ENCODE measurements at regions not wholly inside any gene's neighbourhood (a gene's known extent, or its start where the extent isn't known, plus 50 kb on each side); places are given as distances from the start of the nearest gene placed in this dataset.

DNA sequence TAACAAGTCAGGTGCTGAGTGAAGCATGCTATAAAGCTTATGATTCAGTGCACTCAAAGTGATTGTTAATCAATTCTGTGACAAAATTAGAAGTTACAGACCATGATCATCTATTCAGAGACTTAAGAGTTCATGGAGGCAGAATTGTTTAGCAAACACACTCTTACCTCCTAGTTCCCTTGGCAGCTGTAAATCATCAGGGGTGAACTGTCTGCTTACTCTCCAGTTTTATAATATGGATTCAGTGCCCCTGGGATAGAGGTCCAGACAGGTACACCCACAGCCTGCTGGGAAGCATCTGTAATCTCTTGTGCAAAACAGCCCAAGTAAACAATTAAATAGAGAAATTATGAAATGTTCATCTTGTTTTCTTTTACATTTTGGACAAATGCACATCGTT, 835.0 kb upstream of the COBL start:
- H3K4me2 ChIP-seq (ENCODE audit: low read length) = no peak overlapping the region

DNA sequence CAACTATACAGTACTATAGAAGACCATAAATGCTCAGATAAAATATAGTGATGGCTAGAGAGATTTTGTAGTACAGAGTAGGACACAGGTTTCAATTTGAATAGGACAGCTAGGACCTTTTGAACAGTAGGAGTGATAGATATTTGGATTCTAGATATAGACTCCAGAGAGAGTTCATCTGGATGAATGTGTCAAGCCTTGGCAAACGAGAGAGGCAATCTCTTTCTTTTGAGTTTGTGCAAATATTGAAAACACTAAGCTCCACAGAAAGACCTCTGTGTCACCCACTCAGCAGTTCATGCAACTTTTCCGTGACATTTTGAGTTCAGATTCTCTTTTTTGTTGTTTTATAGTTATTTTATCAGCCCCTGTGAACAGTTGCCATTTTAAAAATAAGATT, 834.3 kb upstream of the COBL start:
- H3K4me3 ChIP-seq (ENCODE audit: low read depth, low read length, poor library complexity, severe bottlenecking) = no peak overlapping the region
- 0 out of 2 replicates have a peak overlapping the region, but pooled peaks have one; percentile 6 for H2AFZ ChIP-seq (ENCODE audit: low read length)
- H3K9me2 ChIP-seq (ENCODE audit: low read depth, low read length) = no peaks in the 10 kb centered on the region
- no peaks in the 10 kb centered on the region for H3F3A ChIP-seq (ENCODE audit: insufficient read depth, low read length)
- no peak overlapping the region for H3K27ac ChIP-seq (ENCODE audit: low read depth, low read length, poor library complexity, severe bottlenecking)
- no peaks in the 10 kb centered on the region for H3K27me3 ChIP-seq (ENCODE audit: insufficient read depth, low read length)
- H3K4me2 ChIP-seq (ENCODE audit: low read length) = no peak overlapping the region
- H4K20me1 ChIP-seq (ENCODE audit: insufficient read depth, low read length) = no peaks in the 10 kb centered on the region
- TF ChIP-seq, protein P1, sequence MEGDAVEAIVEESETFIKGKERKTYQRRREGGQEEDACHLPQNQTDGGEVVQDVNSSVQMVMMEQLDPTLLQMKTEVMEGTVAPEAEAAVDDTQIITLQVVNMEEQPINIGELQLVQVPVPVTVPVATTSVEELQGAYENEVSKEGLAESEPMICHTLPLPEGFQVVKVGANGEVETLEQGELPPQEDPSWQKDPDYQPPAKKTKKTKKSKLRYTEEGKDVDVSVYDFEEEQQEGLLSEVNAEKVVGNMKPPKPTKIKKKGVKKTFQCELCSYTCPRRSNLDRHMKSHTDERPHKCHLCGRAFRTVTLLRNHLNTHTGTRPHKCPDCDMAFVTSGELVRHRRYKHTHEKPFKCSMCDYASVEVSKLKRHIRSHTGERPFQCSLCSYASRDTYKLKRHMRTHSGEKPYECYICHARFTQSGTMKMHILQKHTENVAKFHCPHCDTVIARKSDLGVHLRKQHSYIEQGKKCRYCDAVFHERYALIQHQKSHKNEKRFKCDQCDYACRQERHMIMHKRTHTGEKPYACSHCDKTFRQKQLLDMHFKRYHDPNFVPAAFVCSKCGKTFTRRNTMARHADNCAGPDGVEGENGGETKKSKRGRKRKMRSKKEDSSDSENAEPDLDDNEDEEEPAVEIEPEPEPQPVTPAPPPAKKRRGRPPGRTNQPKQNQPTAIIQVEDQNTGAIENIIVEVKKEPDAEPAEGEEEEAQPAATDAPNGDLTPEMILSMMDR (IDR thresholded peaks at IDR 0.05; ENCODE audit: low read length) = no peak
- no peak for TF ChIP-seq EZH2 (IDR thresholded peaks at IDR 0.05; ENCODE audit: borderline replicate concordance, low read length)
- H3K79me2 ChIP-seq (ENCODE audit: insufficient read depth, low read length) = no peaks in the 10 kb centered on the region
- H3K9me3 ChIP-seq (ENCODE audit: low read length) = no peaks in the 10 kb centered on the region
- H3K9ac ChIP-seq (ENCODE audit: low read length) = no peak overlapping the region
- H3K36me3 ChIP-seq (ENCODE audit: insufficient read depth, low read length) = no peaks in the 10 kb centered on the region
- H3K4me1 ChIP-seq (ENCODE audit: insufficient read depth, low read length, severe bottlenecking) = no peaks in the 10 kb centered on the region

More for the DNA sequence above, 835.0 kb upstream of the COBL start:
- no peaks in the 10 kb centered on the region for H3K4me1 ChIP-seq (ENCODE audit: insufficient read depth, low read length, severe bottlenecking)
- no peaks in the 10 kb centered on the region for H3F3A ChIP-seq (ENCODE audit: insufficient read depth, low read length)
- no peaks in the 10 kb centered on the region for H3K9me2 ChIP-seq (ENCODE audit: low read depth, low read length)
- H3K27ac ChIP-seq (ENCODE audit: low read depth, low read length, poor library complexity, severe bottlenecking) = no peak overlapping the region
- no peak overlapping the region for H2AFZ ChIP-seq (ENCODE audit: low read length)
- H3K9me3 ChIP-seq (ENCODE audit: low read length) = no peaks in the 10 kb centered on the region
- no peaks in the 10 kb centered on the region for H3K36me3 ChIP-seq (ENCODE audit: insufficient read depth, low read length)
- no peak overlapping the region for H3K4me3 ChIP-seq (ENCODE audit: low read depth, low read length, poor library complexity, severe bottlenecking)
- H3K9ac ChIP-seq (ENCODE audit: low read length) = no peak overlapping the region
- H3K27me3 ChIP-seq (ENCODE audit: insufficient read depth, low read length) = no peaks in the 10 kb centered on the region
- TF ChIP-seq, protein P1 (IDR thresholded peaks at IDR 0.05; ENCODE audit: low read length) = no peak
- no peak for TF ChIP-seq EZH2 (IDR thresholded peaks at IDR 0.05; ENCODE audit: borderline replicate concordance, low read length)
- no peaks in the 10 kb centered on the region for H4K20me1 ChIP-seq (ENCODE audit: insufficient read depth, low read length)
- no peaks in the 10 kb centered on the region for H3K79me2 ChIP-seq (ENCODE audit: insufficient read depth, low read length)

DNA sequence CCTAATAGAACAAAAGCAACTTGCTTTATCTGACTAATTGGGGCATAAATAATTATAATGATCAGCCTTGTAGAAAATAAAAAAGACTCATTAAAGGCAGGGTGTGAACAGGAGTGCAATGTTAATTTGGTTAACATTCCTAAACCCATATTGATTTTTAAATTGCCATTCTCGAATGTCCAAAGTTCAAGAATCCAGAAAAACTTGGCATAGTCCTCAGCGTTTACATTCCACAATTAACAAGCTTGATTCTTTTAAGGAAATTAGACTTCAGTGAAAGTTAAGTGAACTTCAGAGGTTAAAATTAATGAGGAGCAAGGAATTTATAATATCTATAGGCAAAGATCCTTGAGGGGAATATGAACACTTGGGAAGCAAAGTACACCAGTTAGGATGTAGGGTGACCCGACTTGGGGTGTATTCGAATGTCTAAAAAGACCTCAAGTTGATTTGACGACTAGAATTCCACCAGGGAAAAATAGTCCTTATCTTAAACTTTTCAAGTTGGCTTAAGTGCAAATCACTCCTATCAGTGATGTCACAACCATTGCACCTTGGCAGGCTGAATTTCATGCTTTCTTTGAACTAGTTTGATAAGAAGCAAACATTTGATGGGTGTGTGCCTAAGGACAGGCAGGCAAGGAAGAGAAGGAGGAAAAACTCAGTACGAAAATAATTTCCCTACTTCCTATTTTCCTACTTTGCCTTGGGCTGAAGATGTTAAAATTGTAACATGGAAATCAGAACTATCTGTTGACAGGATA, 830.4 kb upstream of the COBL start:
- Histone ChIP-seq H3K9me2 (ENCODE audit: low read depth, low read length) (no peaks in the 10 kb centered on the region), H3K4me1 (ENCODE audit: insufficient read depth, low read length, severe bottlenecking) (peaks cover 20% of the 10 kb centered on the region)

More for the DNA sequence above, 830.4 kb upstream of the COBL start:
- no peaks in the 10 kb centered on the region for H3K27me3 ChIP-seq (ENCODE audit: insufficient read depth, low read length)
- no peaks in the 10 kb centered on the region for H4K20me1 ChIP-seq (ENCODE audit: insufficient read depth, low read length)
- H3K36me3 ChIP-seq (ENCODE audit: insufficient read depth, low read length) = no peaks in the 10 kb centered on the region
- H3K9me3 ChIP-seq (ENCODE audit: low read length) = no peaks in the 10 kb centered on the region
- H3K27ac ChIP-seq (ENCODE audit: low read depth, low read length, poor library complexity, severe bottlenecking) = no peak overlapping the region
- no peak overlapping the region for H2AFZ ChIP-seq (ENCODE audit: low read length)
- H3K79me2 ChIP-seq (ENCODE audit: insufficient read depth, low read length) = no peaks in the 10 kb centered on the region
- H3K4me3 ChIP-seq (ENCODE audit: low read depth, low read length, poor library complexity, severe bottlenecking) = no peak overlapping the region
- no peak for TF ChIP-seq EZH2 (IDR thresholded peaks at IDR 0.05; ENCODE audit: borderline replicate concordance, low read length)
- TF ChIP-seq, protein P1 (IDR thresholded peaks at IDR 0.05; ENCODE audit: low read length) = no peak
- no peak overlapping the region for H3K9ac ChIP-seq (ENCODE audit: low read length)
- H3K4me2 ChIP-seq (ENCODE audit: low read length) = no peak overlapping the region
- no peaks in the 10 kb centered on the region for H3F3A ChIP-seq (ENCODE audit: insufficient read depth, low read length)

Measured in OCI-LY1 (cell line).